Astrocyte (in vitro differentiated cells and primary cell): ENCODE measurements at regions not wholly inside any gene's neighbourhood (a gene's known extent, or its start where the extent isn't known, plus 50 kb on each side); places are given as distances from the start of the nearest gene placed in this dataset.
A peak's percentile ranks its signal among the peaks of the same experiment; 100 is the strongest.

Experiments used
- DNase-seq: peaks from one replicate; pipeline ENCODE4 v3.0.0-alpha.2; 2010; ENCODE audit warnings: low read depth
- FAIRE-seq: peaks from 2 replicates; lab custom pipeline; 2011; peaks lifted over from hg19 to GRCh38; lab: Jason Lieb, UNC
- H2AFZ ChIP-seq: 2 replicates; pipeline ENCODE4 v1.6.0; 2012; ENCODE audit warnings: low read depth, low read length, inconsistent platforms
- H3K27ac ChIP-seq: 2 replicates; pipeline ENCODE4 v1.5.1; 2011; ENCODE audit warnings: low read depth, low read length, inconsistent platforms
- H3K27me3 ChIP-seq: 2 replicates; pipeline ENCODE4 v1.6.0; 2011; ENCODE audit warnings: low read length, inconsistent platforms; ENCODE audit not compliant: insufficient read depth
- H3K36me3 ChIP-seq: 2 replicates; pipeline ENCODE4 v1.5.1; 2011; ENCODE audit warnings: low read length, inconsistent platforms; ENCODE audit not compliant: insufficient read depth
- H3K4me1 ChIP-seq: 2 replicates; pipeline ENCODE4 v1.5.1; 2011; ENCODE audit warnings: low read length, inconsistent platforms; ENCODE audit not compliant: insufficient read depth
- H3K4me2 ChIP-seq: 2 replicates; pipeline ENCODE4 v1.6.0; 2012; ENCODE audit warnings: low read length, inconsistent platforms
- H3K4me3 ChIP-seq: 2 replicates; pipeline ENCODE4 v1.5.1; 2011; ENCODE audit warnings: low read depth, mild to moderate bottlenecking, low read length, inconsistent platforms; ENCODE audit not compliant: insufficient read depth
- H3K79me2 ChIP-seq: 2 replicates; pipeline ENCODE4 v1.6.0; 2012; ENCODE audit warnings: mild to moderate bottlenecking, low read length, inconsistent platforms; ENCODE audit not compliant: insufficient read depth
- H3K9ac ChIP-seq: 2 replicates; pipeline ENCODE4 v1.6.0; 2012; ENCODE audit warnings: mild to moderate bottlenecking, low read length, inconsistent platforms
- H3K9me3 ChIP-seq: 2 replicates; pipeline ENCODE4 v1.5.1; 2012; ENCODE audit warnings: low read depth, mild to moderate bottlenecking, low read length, inconsistent platforms; ENCODE audit not compliant: insufficient read depth
- H4K20me1 ChIP-seq: 2 replicates; pipeline ENCODE4 v1.6.0; 2012; ENCODE audit warnings: low read length, inconsistent platforms; ENCODE audit not compliant: insufficient read depth
- H3K27ac Mint-ChIP-seq: one replicate; pipeline ENCODE4 v1.8.0; 2021; ENCODE audit warnings: mild to moderate bottlenecking, mixed read lengths; ENCODE audit not compliant: unreplicated experiment
- H3K27me3 Mint-ChIP-seq: one replicate; pipeline ENCODE4 v1.8.0; 2021; ENCODE audit warnings: low read depth, mixed read lengths; ENCODE audit not compliant: unreplicated experiment
- H3K36me3 Mint-ChIP-seq: one replicate; pipeline ENCODE4 v1.8.0; 2021; ENCODE audit warnings: low read depth, mixed read lengths; ENCODE audit not compliant: unreplicated experiment
- H3K4me1 Mint-ChIP-seq: one replicate; pipeline ENCODE4 v1.8.0; 2021; ENCODE audit warnings: low read depth, mixed read lengths; ENCODE audit not compliant: unreplicated experiment
- H3K4me3 Mint-ChIP-seq: one replicate; pipeline ENCODE4 v1.8.0; 2021; ENCODE audit warnings: mild to moderate bottlenecking, moderate library complexity, mixed read lengths; ENCODE audit not compliant: unreplicated experiment
- H3K9me3 Mint-ChIP-seq: one replicate; pipeline ENCODE4 v1.8.0; 2021; ENCODE audit warnings: mild to moderate bottlenecking, mixed read lengths; ENCODE audit not compliant: unreplicated experiment
- EZH2 ChIP-seq: IDR thresholded peaks from 2 replicates; pipeline ENCODE4 v1.6.1; 2012; ENCODE audit warnings: mild to moderate bottlenecking, low read length, inconsistent platforms; ENCODE audit not compliant: insufficient read depth
- TF ChIP-seq, protein P1 (sequence below): IDR thresholded peaks from 2 replicates; pipeline ENCODE4 v1.5.1; 2011; ENCODE audit warnings: low read depth, mild to moderate bottlenecking, inconsistent platforms, low read length, moderate library complexity; ENCODE audit not compliant: insufficient read depth

DNA sequence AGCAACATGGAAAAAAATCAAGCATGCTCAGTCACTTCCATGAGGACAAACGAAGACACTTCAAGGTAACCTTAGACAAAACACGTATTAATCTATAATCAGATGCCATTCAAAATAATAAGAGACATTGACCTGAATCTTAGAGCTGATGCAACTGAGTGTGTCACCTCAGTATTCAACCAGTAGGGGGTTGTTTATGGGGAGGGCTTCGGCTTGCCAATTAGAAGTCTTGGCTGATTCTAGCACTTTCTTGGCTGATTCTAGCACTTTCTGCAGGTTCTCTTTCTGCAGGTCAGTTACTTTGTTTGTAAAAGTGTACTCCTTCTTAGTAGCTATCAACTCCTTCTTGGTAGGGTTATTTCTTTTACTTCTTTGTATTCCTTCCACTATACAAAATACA, 317.6 kb downstream of the ENC1 start:
- Histone ChIP-seq H3K4me1 (peaks cover 22% of the 10 kb centered on the region), H3K27ac (no peak overlapping the region), H3K27me3 (no peaks in the 10 kb centered on the region), H3K9me3 (no peaks in the 10 kb centered on the region), H3K36me3 (no peaks in the 10 kb centered on the region), H4K20me1 (no peaks in the 10 kb centered on the region), H3K9ac (no peak overlapping the region), H3K4me3 (no peak overlapping the region), H3K4me2 (no peak overlapping the region), H3K79me2 (no peaks in the 10 kb centered on the region), H2AFZ (no peak overlapping the region)
- FAIRE-seq (no peak), DNase-seq (no peak)
- Mint-ChIP-seq H3K36me3 (no peaks in the 10 kb centered on the region), H3K4me3 (no peak overlapping the region), H3K9me3 (peaks cover 3% of the 10 kb centered on the region), H3K4me1 (peaks cover 47% of the 10 kb centered on the region), H3K27me3 (no peaks in the 10 kb centered on the region), H3K27ac (no peak overlapping the region)
- TF ChIP-seq EZH2, result no peak
- TF ChIP-seq, protein P1, sequence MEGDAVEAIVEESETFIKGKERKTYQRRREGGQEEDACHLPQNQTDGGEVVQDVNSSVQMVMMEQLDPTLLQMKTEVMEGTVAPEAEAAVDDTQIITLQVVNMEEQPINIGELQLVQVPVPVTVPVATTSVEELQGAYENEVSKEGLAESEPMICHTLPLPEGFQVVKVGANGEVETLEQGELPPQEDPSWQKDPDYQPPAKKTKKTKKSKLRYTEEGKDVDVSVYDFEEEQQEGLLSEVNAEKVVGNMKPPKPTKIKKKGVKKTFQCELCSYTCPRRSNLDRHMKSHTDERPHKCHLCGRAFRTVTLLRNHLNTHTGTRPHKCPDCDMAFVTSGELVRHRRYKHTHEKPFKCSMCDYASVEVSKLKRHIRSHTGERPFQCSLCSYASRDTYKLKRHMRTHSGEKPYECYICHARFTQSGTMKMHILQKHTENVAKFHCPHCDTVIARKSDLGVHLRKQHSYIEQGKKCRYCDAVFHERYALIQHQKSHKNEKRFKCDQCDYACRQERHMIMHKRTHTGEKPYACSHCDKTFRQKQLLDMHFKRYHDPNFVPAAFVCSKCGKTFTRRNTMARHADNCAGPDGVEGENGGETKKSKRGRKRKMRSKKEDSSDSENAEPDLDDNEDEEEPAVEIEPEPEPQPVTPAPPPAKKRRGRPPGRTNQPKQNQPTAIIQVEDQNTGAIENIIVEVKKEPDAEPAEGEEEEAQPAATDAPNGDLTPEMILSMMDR, result no peak

DNA sequence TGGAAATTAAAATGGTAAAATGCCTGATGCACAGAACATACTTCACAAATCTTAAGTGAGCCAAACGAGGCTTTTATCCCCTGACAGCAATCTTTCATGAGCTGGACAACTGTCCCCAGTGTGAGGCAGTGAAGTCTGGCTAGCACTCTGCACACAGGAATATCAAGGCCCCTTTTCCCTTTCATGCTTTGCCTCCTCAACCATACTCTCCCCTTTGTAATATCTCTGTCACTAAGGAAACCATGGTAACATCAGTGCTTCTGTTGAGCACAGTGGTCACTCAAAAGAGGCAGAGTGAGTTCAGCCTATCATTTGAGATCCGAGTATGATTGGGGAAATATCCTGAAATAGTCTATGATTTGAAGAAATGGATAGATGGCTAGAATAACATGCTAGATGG, 318.3 kb downstream of the ENC1 start:
- no peaks in the 10 kb centered on the region for H3K36me3 ChIP-seq
- H3K4me2 ChIP-seq, result no peak overlapping the region
- DNase-seq, result no peak
- no peak overlapping the region for H3K4me3 ChIP-seq
- Mint-ChIP-seq H3K9me3 (peaks cover 3% of the 10 kb centered on the region), H3K27me3 (no peaks in the 10 kb centered on the region), H3K4me3 (no peak overlapping the region), H3K4me1 (peaks cover 46% of the 10 kb centered on the region), H3K27ac (peak overlapping the region; percentile 29), H3K36me3 (no peaks in the 10 kb centered on the region)
- no peaks in the 10 kb centered on the region for H3K9me3 ChIP-seq
- H3K27me3 ChIP-seq, result no peaks in the 10 kb centered on the region
- TF ChIP-seq EZH2, result no peak
- TF ChIP-seq, protein P1, result no peak
- FAIRE-seq, result no peak
- H4K20me1 ChIP-seq, result no peaks in the 10 kb centered on the region
- no peak overlapping the region for H2AFZ ChIP-seq
- no peaks in the 10 kb centered on the region for H3K79me2 ChIP-seq
- H3K9ac ChIP-seq, result no peak overlapping the region
- H3K27ac ChIP-seq, result no peak overlapping the region
- peaks cover 17% of the 10 kb centered on the region for H3K4me1 ChIP-seq

DNA sequence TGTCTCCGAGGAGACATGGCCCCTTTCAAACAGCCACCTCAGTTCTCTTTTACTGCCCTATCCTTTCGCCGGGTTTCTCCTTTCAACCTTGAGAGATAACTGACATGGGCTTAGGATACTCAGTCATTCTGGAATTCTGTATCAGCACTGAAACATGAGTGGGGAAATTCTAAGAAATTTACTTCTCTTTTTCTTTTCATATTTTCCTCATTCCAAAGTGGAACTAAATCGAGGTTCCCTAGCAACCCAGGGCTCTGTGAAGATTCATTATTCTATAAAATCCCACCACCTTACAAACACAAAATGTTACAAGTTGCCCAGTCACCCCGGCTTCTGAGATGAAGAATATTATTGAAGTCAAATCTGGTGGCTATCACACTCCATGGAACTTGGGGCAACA, 319.2 kb downstream of the ENC1 start:
- Histone ChIP-seq H3K27me3 (no peaks in the 10 kb centered on the region), H3K4me2 (no peak overlapping the region), H3K9me3 (no peaks in the 10 kb centered on the region), H3K4me3 (no peak overlapping the region), H3K27ac (no peak overlapping the region), H2AFZ (no peak overlapping the region), H4K20me1 (no peaks in the 10 kb centered on the region), H3K4me1 (peaks cover 17% of the 10 kb centered on the region), H3K36me3 (no peaks in the 10 kb centered on the region), H3K9ac (no peak overlapping the region), H3K79me2 (no peaks in the 10 kb centered on the region)
- Mint-ChIP-seq H3K4me1 (peaks cover 46% of the 10 kb centered on the region), H3K27ac (peak overlapping the region; percentile 50), H3K36me3 (no peaks in the 10 kb centered on the region), H3K4me3 (no peak overlapping the region), H3K9me3 (peaks cover 3% of the 10 kb centered on the region), H3K27me3 (no peaks in the 10 kb centered on the region)
- FAIRE-seq (no peak), DNase-seq (no peak)
- TF ChIP-seq, protein P1, result no peak
- TF ChIP-seq EZH2, result no peak
